HCEC 1CT (cell line): ENCODE measurements at regions not wholly inside any gene's neighbourhood (a gene's known extent, or its start where the extent isn't known, plus 50 kb on each side); places are given as distances from the start of the nearest gene placed in this dataset.

Experiments used
- DNase-seq: peaks from one replicate; pipeline ENCODE4 v3.0.0-alpha.2; 2017

- DNase-seq, result peak; percentile 66
Observed at GRCh38 chr2:134189009-134189720, 64.7 kb upstream of the MGAT5 start.

DNA sequence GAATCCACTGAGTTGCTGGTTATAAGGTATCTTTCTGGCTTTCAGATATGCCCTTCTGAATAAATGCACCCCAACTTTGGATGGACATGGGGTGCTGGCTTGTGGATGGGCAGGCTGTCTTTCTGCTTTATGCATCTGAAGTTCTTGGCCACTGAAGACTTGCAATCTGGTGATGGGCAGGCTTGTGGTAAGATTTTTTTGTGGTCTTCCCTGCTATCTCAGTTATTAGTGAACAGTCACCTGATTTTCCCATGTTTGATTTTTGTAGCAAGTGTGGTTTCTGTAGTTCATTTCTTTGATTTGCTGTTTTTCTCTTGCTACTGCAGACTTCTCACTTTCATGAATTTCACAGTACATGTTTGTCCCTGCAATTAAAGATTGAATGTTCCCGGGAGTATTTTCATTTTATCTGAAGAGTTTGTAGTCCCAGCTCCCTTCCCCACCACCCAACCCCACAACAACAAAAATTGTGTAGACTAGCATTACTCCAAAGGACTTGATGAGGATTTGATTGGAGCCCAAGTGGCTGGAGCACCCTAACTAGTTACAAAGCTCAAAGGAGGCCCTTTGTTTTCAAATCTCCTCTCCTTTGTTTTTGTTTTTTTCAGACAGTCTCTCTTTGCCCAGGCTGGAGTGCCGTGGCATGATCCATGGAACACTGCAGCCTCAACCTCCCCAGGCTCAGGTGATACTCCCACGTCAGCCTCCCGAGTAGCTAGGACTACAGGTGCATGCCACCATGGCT is 63.6 kb upstream of the MGAT5 start:
- no peak for DNase-seq

DNA sequence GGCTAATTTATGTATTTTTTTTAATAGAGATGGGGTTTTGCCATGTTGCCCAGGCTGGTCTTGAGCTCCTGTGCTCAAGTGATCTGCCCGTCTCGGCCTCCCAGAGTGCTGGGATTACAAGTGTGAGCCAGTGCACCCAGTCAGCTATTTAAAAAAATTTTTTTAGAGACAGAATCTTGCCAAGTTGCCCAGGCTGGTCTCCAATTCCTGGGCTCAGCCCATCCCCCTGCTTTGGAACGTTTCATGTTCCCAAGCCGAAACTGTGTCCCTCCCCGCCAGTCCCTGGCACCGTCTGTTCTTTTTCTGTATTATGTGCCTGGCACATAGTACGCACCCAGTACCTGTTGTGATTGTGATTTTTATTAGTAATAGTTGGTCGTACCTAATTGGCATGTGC is 63.1 kb upstream of the MGAT5 start:
- no peak for DNase-seq

- no peak for DNase-seq
Observed at GRCh38 chr2:134191835-134192234, 62.0 kb upstream of the MGAT5 start.

GRCh38 chr2:134193006-134193405 is 60.9 kb upstream of the MGAT5 start:
- DNase-seq, result peak; percentile 65

DNA sequence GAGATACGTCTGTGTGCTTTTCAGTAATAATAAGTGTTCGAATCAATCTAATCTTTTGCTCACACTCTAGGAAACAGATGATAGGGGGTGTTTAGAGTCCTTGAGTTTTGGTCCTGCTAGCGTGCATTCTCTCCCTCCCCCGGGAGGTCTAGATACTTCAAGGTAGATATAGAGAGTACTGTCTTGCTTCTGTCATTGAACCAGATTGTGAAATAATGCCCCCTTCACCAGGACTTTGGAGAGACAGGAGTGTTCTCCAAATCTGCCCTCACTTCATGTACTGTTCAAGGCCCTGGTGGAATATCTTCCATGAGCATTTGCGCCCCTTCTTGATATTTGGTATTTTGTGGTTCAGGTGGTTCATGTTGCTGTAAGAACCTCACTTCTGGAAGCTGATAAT is 59.4 kb upstream of the MGAT5 start:
- no peak for DNase-seq

GRCh38 chr2:134195341-134195740 is 58.5 kb upstream of the MGAT5 start:
- no peak for DNase-seq

- no peak for DNase-seq
Observed at GRCh38 chr2:134197445-134197844, 56.4 kb upstream of the MGAT5 start.

GRCh38 chr2:134198006-134198634 is 55.8 kb upstream of the MGAT5 start:
- DNase-seq, result no peak

DNA sequence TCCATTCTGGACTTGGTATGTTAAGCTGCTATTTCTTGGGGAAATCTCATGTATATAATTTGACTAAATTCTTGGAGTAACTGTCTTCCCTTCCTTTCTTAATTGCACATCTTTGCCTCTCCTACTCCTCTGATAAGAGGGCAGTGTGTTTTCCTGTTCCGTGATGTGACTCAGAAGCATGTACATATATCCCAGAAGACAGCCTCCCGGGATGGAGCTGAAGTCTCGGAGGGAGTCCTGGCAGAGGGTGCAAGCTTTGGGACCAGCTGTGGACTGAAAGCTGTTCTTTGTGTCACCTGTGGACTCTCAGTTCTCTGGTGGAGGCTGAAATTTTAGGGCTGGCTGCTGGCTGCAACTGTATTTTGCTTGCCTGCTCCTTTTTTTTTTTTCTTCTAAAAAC is 54.7 kb upstream of the MGAT5 start:
- DNase-seq, result no peak

- DNase-seq, result no peak
Observed at GRCh38 chr2:134200036-134200618, 53.7 kb upstream of the MGAT5 start.

DNA sequence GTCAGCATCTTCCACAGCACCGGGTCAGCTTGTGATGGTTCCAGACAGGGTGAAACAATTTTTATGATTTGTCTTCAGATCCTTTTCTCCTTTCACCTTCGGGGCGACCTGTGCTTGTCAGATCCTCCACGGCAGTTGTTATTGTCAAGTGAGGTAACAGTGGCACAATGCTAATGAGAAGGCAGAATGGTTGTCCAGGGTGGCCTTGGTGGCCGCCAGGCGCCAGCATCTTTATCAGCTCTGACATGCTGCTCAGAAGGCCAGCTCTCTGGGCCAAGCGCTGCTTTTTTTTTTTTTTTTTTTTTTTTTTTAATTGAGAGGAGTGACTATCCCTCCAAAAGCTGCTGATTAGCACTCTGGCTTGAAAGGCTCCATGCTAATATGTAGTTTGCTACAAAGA is 52.3 kb upstream of the MGAT5 start:
- no peak for DNase-seq

DNA sequence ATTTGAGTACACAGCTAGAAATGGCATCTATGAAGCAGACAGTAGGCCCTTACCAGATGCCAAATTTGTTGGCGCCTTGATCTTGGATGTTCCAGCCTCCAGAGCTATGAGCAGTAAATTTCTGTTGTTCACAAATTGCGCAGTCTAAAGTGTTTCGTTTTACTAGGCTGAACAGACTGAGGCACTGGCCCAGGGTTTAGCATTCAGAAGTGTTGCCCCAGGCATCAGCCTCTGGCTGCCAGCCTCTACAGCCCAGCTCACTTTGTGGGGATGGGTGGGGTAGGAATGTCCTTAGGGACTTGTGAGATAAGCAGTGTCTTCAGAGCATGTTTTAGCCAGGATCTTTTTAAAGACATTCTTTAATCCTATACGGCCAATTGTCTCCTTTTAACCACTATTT is 51.5 kb upstream of the MGAT5 start:
- no peak for DNase-seq

GRCh38 chr2:134203175-134203574 is 50.7 kb upstream of the MGAT5 start:
- peak; percentile 34 for DNase-seq
